ENCODE measurements at regions not wholly inside any gene's neighbourhood (a gene's known extent, or its start where the extent isn't known, plus 50 kb on each side); places are given as distances from the start of the nearest gene placed in this dataset.
A peak's percentile ranks its signal among the peaks of the same experiment; 100 is the strongest.

DNA sequence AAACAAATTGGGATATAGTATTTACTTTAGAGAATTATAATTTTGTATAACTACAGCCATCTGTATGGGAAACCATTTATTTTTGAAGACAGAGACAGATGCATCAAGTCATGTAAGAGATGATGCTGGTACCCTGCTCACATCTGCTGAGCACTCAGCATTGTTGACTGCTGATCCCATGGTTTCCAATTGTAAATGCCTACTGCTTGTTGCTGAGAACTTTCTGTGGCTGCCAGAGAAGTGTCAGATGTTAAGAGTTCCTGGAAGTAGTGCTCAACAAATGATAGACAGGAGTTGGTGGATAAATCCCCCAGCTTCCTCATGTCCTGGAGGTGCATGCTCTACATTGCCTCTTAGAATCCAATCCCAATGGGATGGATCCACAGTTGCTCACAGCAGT lies 167.1 kb downstream of the OXSM start:
- H3K4me3 ChIP-seq (ENCODE audit: low read depth, low read length), result no peak overlapping the region
- DNase-seq (ENCODE audit: low read depth) (no peak), FAIRE-seq (no peak)
- H3K27me3 ChIP-seq (ENCODE audit: control insufficient read depth, insufficient read depth, low read length), result no peaks in the 10 kb centered on the region
- no peak for TF ChIP-seq CTCF (IDR thresholded peaks at IDR 0.05; ENCODE audit: insufficient read depth, low read length, severe bottlenecking)
- no peaks in the 10 kb centered on the region for H3K36me3 ChIP-seq (ENCODE audit: control insufficient read depth, insufficient read depth, low read length)

- Histone ChIP-seq H3K4me3 (ENCODE audit: low read depth, low read length) (no peak overlapping the region), H3K36me3 (ENCODE audit: control insufficient read depth, insufficient read depth, low read length) (no peaks in the 10 kb centered on the region), H3K27me3 (ENCODE audit: control insufficient read depth, insufficient read depth, low read length) (no peaks in the 10 kb centered on the region)
- FAIRE-seq, result no peak
- no peak for TF ChIP-seq CTCF (IDR thresholded peaks at IDR 0.05; ENCODE audit: insufficient read depth, low read length, severe bottlenecking)
- no peak for DNase-seq (ENCODE audit: low read depth)
Measured at GRCh38 chr3:25960776-25961175, 170.9 kb downstream of the OXSM start.

- no peaks in the 10 kb centered on the region for H3K27me3 ChIP-seq (ENCODE audit: control insufficient read depth, insufficient read depth, low read length)
- peak; percentile 47 for TF ChIP-seq CTCF (IDR thresholded peaks at IDR 0.05; ENCODE audit: insufficient read depth, low read length, severe bottlenecking)
- no peak overlapping the region for H3K4me3 ChIP-seq (ENCODE audit: low read depth, low read length)
- no peaks in the 10 kb centered on the region for H3K36me3 ChIP-seq (ENCODE audit: control insufficient read depth, insufficient read depth, low read length)
- FAIRE-seq (no peak), DNase-seq (ENCODE audit: low read depth) (peak; percentile 27)
Measured at GRCh38 chr3:25962255-25962654, 172.4 kb downstream of the OXSM start.

DNA sequence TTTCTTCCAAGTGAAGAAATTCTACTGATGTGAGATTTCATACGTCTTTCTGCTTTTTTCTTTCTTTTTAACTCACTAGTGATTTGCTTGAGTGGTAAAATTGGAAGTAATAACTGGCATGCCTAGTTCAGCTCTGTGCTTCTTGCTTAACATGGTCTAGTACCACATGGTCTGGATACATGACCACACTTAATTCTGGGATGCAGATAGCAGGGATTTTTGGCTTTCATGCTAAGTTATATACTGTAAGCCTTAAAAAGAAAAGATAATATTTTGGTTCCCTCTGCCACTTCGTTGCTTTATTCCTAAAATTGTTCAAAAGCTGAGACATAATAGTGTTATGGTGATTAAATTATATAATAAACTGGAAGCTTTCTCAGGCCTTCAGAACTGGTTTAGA lies 174.3 kb downstream of the OXSM start:
- no peak for TF ChIP-seq CTCF (IDR thresholded peaks at IDR 0.05; ENCODE audit: insufficient read depth, low read length, severe bottlenecking)
- no peak for FAIRE-seq
- no peaks in the 10 kb centered on the region for H3K36me3 ChIP-seq (ENCODE audit: control insufficient read depth, insufficient read depth, low read length)
- H3K27me3 ChIP-seq (ENCODE audit: control insufficient read depth, insufficient read depth, low read length), result no peaks in the 10 kb centered on the region
- no peak for DNase-seq (ENCODE audit: low read depth)
- H3K4me3 ChIP-seq (ENCODE audit: low read depth, low read length), result no peak overlapping the region

- FAIRE-seq (no peak), DNase-seq (ENCODE audit: low read depth) (peak; percentile 2)
- no peaks in the 10 kb centered on the region for H3K27me3 ChIP-seq (ENCODE audit: control insufficient read depth, insufficient read depth, low read length)
- no peak for TF ChIP-seq CTCF (IDR thresholded peaks at IDR 0.05; ENCODE audit: insufficient read depth, low read length, severe bottlenecking)
- H3K4me3 ChIP-seq (ENCODE audit: low read depth, low read length), result no peak overlapping the region
- no peaks in the 10 kb centered on the region for H3K36me3 ChIP-seq (ENCODE audit: control insufficient read depth, insufficient read depth, low read length)
Measured at GRCh38 chr3:25967385-25967784, 177.5 kb downstream of the OXSM start.

DNA sequence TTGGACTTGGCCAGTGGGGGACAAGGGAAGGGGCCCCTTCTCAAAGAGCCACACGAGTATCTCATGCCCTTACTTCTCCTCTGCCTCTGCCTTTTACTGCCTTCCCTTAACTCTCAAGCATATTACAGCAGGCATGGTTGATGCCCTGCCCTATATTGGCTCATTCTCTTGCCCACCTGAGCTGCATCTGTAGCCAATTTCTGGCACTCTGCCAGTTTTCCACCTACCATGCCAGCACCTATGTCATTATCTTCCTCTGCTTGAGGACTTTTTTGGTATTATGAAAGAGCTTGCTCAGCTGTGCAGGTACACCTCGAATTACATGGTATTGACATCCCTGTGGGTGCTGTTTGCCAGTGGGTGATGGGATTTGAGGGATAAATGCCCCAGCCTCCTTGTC lies 181.8 kb downstream of the OXSM start:
- H3K36me3 ChIP-seq (ENCODE audit: control insufficient read depth, insufficient read depth, low read length), result no peaks in the 10 kb centered on the region
- no peaks in the 10 kb centered on the region for H3K27me3 ChIP-seq (ENCODE audit: control insufficient read depth, insufficient read depth, low read length)
- H3K4me3 ChIP-seq (ENCODE audit: low read depth, low read length), result no peak overlapping the region
- FAIRE-seq (no peak), DNase-seq (ENCODE audit: low read depth) (no peak)
- TF ChIP-seq CTCF (IDR thresholded peaks at IDR 0.05; ENCODE audit: insufficient read depth, low read length, severe bottlenecking), result no peak
